OCI-LY3 (cell line): ENCODE measurements at regions not wholly inside any gene's neighbourhood (a gene's known extent, or its start where the extent isn't known, plus 50 kb on each side); places are given as distances from the start of the nearest gene placed in this dataset.

ENCODE experiments used
- H2AFZ ChIP-seq: fragments of 200-600, 300-600 bp; shearing (Covaris generic); 2 replicates; pipeline ENCODE4 v1.6.0; 2014; ENCODE audit warnings: antibody characterized with exemption, low read depth, low read length
- H3K27ac ChIP-seq: fragments of 200-600, 300-600 bp; sonication (generic); 2 replicates; pipeline ENCODE4 v1.5.1; 2014; ENCODE audit warnings: mild to moderate bottlenecking, low read length, moderate library complexity, mixed read lengths
- H3K27me3 ChIP-seq: fragments of 200-600, 300-600 bp; sonication (generic); 2 replicates; pipeline ENCODE4 v1.6.1; 2014; ENCODE audit warnings: low read depth, low read length, mixed read lengths
- H3K36me3 ChIP-seq: fragments of 200-600, 300-600 bp; sonication (generic); replicated peaks from 2 replicates; pipeline ENCODE3; 2014; ENCODE audit warnings: low read depth, low read length, mixed read lengths
- H3K4me1 ChIP-seq: fragments of 300-600, 200-600 bp; sonication (generic); 2 replicates; pipeline ENCODE4 v1.6.1; 2014; ENCODE audit warnings: low read length, mixed read lengths
- H3K4me2 ChIP-seq: fragments of 200-600, 300-600 bp; sonication (generic); 2 replicates; pipeline ENCODE4 v1.6.1; 2014; ENCODE audit warnings: low read length, mixed read lengths
- H3K4me3 ChIP-seq: fragments of 300-600, 200-600 bp; sonication (generic); 2 replicates; pipeline ENCODE4 v1.5.1; 2014; ENCODE audit warnings: antibody characterized with exemption, mild to moderate bottlenecking, low read length, moderate library complexity
- H3K79me2 ChIP-seq: fragments of 300-600, 200-600 bp; shearing (Covaris generic); 2 replicates; pipeline ENCODE4 v1.6.1; 2014; ENCODE audit warnings: mild to moderate bottlenecking, low read length, mixed read lengths
- H3K9ac ChIP-seq: fragments of 300-600, 200-600 bp; shearing (Covaris generic); 2 replicates; pipeline ENCODE4 v1.6.0; 2014; ENCODE audit warnings: mild to moderate bottlenecking, low read length, moderate library complexity
- H3K9me3 ChIP-seq: fragments of 200-600, 300-600 bp; shearing (Covaris generic); 2 replicates; pipeline ENCODE4 v1.6.1; 2014; ENCODE audit warnings: low read length, mixed read lengths; ENCODE audit not compliant: insufficient read depth
- H4K20me1 ChIP-seq: fragments of 200-600, 300-600 bp; sonication (generic); 2 replicates; pipeline ENCODE4 v1.6.1; 2016; ENCODE audit warnings: low read length, mixed read lengths; ENCODE audit not compliant: insufficient read depth
- EZH2phosphoT487 ChIP-seq: fragments of 200-600 bp; shearing (Covaris generic); IDR thresholded peaks from 2 replicates; pipeline ENCODE4 v1.6.1; 2018; ENCODE audit warnings: antibody characterized with exemption, mixed run types, low read depth
- TF ChIP-seq, protein P1 (sequence below): fragments of 200-600, 300-600 bp; sonication (generic); IDR thresholded peaks from 2 replicates; pipeline ENCODE4 v1.5.1; 2014; ENCODE audit warnings: antibody characterized with exemption, low read length, low read depth

DNA sequence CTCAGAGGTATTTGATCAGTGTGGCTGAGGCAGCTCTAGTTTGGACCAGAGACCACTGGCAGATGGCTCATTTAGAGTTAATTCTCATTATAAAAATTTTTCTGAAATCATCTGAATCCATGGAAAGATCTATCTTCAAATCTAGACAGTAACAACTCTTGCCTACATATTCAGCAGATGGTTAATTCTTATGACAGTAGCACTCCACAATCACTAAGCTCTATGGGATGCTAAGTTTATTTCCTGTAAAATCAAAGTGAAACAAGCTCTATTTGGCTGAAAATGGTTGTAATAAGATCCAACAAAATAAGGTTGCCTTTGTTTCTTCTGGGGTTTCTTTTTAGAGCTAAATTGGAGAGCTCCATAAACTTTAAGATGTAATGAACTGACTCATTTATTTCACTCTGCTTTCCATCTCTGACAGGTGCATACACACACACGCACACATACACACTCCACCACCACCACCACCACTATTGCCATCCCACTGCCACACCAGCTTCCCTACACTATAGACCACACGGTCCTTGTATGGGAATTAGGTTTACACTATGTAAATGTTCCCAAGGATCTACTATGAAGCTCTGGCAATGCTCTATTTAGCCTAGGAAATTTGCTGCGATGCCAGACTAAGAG, 293.1 kb downstream of the RPAP3 start:
- no peaks in the 10 kb centered on the region for H4K20me1 ChIP-seq
- no peaks in the 10 kb centered on the region for H3K9me3 ChIP-seq
- peaks cover 22% of the 10 kb centered on the region for H3K4me1 ChIP-seq
- no peak overlapping the region for H2AFZ ChIP-seq
- no peak overlapping the region for H3K4me2 ChIP-seq
- TF ChIP-seq EZH2phosphoT487 = no peak
- TF ChIP-seq, protein P1, sequence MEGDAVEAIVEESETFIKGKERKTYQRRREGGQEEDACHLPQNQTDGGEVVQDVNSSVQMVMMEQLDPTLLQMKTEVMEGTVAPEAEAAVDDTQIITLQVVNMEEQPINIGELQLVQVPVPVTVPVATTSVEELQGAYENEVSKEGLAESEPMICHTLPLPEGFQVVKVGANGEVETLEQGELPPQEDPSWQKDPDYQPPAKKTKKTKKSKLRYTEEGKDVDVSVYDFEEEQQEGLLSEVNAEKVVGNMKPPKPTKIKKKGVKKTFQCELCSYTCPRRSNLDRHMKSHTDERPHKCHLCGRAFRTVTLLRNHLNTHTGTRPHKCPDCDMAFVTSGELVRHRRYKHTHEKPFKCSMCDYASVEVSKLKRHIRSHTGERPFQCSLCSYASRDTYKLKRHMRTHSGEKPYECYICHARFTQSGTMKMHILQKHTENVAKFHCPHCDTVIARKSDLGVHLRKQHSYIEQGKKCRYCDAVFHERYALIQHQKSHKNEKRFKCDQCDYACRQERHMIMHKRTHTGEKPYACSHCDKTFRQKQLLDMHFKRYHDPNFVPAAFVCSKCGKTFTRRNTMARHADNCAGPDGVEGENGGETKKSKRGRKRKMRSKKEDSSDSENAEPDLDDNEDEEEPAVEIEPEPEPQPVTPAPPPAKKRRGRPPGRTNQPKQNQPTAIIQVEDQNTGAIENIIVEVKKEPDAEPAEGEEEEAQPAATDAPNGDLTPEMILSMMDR = no peak
- no peak overlapping the region for H3K9ac ChIP-seq
- no peak overlapping the region for H3K27ac ChIP-seq
- no peaks in the 10 kb centered on the region for H3K27me3 ChIP-seq
- no peaks in the 10 kb centered on the region for H3K79me2 ChIP-seq
- H3K4me3 ChIP-seq = no peak overlapping the region
- H3K36me3 ChIP-seq = no peaks in the 10 kb centered on the region

DNA sequence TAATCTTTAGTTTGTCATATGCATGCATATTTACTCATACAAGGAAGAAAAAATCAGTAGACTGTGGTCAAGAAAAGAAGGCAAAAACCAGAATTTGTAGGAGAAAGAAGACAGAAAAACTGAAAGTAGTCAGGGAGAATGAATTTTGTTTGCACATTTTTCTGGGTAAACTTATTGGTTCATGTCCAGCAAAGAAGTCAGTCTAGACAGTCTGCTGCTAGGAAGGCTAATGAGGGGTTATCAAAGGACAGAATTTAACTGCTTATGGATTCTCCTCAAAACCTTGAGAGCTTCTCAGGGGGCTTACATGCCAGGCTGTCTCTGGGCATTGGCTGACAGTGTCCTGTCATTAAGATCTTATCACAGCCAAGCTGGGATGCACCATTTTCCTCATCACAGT, 293.9 kb downstream of the RPAP3 start:
- Histone ChIP-seq H3K9ac (no peak overlapping the region), H3K36me3 (no peaks in the 10 kb centered on the region), H2AFZ (no peak overlapping the region), H3K79me2 (no peaks in the 10 kb centered on the region), H3K27ac (no peak overlapping the region), H4K20me1 (no peaks in the 10 kb centered on the region), H3K27me3 (no peaks in the 10 kb centered on the region), H3K4me1 (peaks cover 26% of the 10 kb centered on the region), H3K4me3 (no peak overlapping the region), H3K4me2 (no peak overlapping the region), H3K9me3 (no peaks in the 10 kb centered on the region)
- TF ChIP-seq, protein P1 = no peak
- no peak for TF ChIP-seq EZH2phosphoT487

DNA sequence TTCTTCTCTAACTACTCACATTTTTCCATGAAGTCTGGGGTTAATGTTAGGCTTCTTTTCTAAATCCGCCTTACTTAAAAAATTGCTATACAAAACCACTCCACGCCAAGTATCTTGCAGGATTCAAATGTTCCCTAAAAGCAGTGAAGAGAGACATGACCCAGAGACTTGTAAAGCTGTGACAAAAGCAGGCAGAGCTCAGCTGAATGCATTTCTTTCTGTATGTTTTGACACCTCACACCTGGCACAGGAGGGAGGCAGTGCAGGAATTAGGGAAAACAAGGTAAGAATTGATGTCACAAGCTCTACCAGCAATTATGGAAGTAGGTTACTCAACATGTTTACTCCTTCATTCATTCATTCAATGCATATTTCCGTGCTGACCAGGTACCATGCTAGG, 295.0 kb downstream of the RPAP3 start:
- Histone ChIP-seq H3K9me3 (no peaks in the 10 kb centered on the region), H2AFZ (no peak overlapping the region), H3K79me2 (no peaks in the 10 kb centered on the region), H3K9ac (no peak overlapping the region), H3K27ac (no peak overlapping the region), H4K20me1 (no peaks in the 10 kb centered on the region), H3K36me3 (no peaks in the 10 kb centered on the region), H3K4me3 (no peak overlapping the region), H3K4me2 (no peak overlapping the region), H3K27me3 (no peaks in the 10 kb centered on the region), H3K4me1 (peaks cover 26% of the 10 kb centered on the region)
- no peak for TF ChIP-seq EZH2phosphoT487
- TF ChIP-seq, protein P1 = no peak

DNA sequence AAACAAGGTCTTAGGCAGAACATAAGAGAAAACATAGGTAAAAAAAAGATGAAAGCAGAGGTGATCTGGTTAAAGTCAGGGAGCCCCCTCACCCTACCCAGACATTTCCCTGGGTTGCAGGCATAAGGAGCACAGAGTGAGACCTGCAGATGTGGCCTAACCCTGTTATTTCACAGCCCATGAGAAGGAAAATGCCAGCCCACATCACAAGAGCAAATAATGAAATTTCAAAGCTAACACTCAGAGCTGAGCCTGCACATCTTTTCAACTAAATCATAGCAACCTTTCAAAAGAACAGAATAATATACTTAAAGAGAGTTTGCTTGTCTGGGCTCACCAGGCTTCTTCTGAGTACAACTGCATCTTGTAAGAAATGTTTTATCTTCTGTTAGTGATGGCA, 295.4 kb downstream of the RPAP3 start:
- no peak overlapping the region for H2AFZ ChIP-seq
- H3K79me2 ChIP-seq = no peaks in the 10 kb centered on the region
- no peak overlapping the region for H3K27ac ChIP-seq
- H3K9me3 ChIP-seq = no peaks in the 10 kb centered on the region
- no peaks in the 10 kb centered on the region for H3K27me3 ChIP-seq
- no peak for TF ChIP-seq EZH2phosphoT487
- TF ChIP-seq, protein P1 = no peak
- H3K9ac ChIP-seq = no peak overlapping the region
- H3K36me3 ChIP-seq = no peaks in the 10 kb centered on the region
- peaks cover 26% of the 10 kb centered on the region for H3K4me1 ChIP-seq
- H3K4me3 ChIP-seq = no peak overlapping the region
- no peaks in the 10 kb centered on the region for H4K20me1 ChIP-seq
- H3K4me2 ChIP-seq = no peak overlapping the region
